NCI-H2196 (cell line): ENCODE measurements at regions not wholly inside any gene's neighbourhood (a gene's known extent, or its start where the extent isn't known, plus 50 kb on each side); places are given as distances from the start of the nearest gene placed in this dataset.
"Not testable (repeated sequence)": the region's sequence is repeated elsewhere in the genome, so short reads cannot be mapped to it uniquely, and the experiment has no call there.

ENCODE experiments used
- DNase-seq: peaks from one replicate; lab custom pipeline; 2025; ENCODE audit not compliant: unreplicated experiment; lab: John Stamatoyannopoulos, UW

GRCh38 chr6:144935181-144935580 lies 650.0 kb downstream of the UTRN start:
- DNase-seq, result no peak

DNA sequence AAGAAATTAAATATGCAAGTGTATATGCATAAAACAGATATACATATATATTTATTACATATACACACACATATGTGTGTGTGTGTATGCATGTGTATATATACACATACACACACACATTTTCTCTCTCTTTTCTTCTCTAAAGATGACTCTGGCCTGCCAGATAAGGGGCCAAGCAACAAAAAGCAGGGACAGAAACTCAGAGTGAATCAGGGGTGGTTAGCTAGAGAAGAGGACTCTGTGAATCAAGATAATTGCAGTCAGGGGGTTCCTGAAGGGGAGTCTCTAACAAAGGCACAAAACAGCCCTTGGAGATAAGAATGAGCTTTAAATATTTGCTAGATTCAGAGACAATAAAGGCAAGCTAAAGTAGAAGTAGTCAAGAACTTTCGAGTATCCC lies 650.5 kb downstream of the UTRN start:
- no peak for DNase-seq

DNA sequence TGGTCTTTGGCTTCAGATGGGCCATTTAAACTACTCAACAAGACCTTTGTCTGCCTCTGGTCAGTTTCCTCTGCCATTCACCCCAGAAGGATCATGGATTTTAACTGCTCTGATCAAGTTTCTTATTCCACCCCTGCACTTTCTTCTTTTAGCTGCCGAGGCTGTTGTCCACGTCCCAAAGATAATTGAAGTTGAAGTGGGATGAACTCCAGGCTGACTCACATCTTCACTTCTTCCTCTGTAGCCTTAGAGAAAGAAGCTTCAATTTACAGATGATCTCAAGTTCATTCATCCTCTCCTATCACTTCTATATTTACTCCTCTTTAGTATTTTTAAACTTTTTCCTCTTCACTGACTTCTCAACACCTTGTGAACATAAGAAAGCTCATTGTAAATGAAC lies 651.6 kb downstream of the UTRN start:
- no peak for DNase-seq

- no peak for DNase-seq
Measured at GRCh38 chr6:144939921-144940320, 654.8 kb downstream of the UTRN start.

- DNase-seq, result no peak
Measured at GRCh38 chr6:144944106-144944505, 659.0 kb downstream of the UTRN start.

GRCh38 chr6:144947398-144947976 lies 662.4 kb downstream of the UTRN start:
- DNase-seq, result no peak

- no peak for DNase-seq
Measured at GRCh38 chr6:144951730-144952437, 666.7 kb downstream of the UTRN start.

GRCh38 chr6:144952456-144953240 lies 667.5 kb downstream of the UTRN start:
- DNase-seq, result no peak

DNA sequence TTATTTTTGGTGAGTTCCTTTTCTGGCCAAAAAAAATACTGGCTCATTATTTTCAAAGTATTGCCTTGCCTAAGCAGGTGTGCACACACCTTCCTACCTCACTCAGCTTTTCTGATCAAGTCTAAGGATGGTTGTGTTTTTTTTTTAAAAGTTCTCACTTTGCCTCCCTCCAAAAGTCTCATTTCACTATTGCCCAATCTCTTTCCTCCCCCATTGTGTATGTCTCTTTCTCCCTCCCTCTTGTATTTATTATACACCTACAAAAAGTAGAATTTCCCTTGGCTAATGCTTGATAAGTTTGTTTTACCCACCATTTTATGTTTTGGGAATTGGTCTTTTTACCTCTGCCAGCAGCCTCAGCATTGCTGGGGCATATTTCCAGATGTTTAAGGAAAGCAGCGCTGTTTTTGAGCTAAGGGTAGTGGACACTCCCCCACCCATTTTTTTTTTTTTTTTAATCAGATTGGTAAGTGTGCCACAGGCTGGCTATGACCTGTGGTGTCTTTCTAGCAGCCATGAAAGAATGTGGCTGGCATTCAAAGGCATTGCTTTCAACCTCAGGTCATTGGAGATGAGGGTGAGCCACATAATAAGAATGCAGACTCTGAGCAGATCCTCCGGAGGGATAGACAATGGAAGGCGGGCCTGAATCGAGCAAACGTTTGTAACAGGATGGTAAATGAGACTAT lies 668.6 kb downstream of the UTRN start:
- DNase-seq, result no peak

DNA sequence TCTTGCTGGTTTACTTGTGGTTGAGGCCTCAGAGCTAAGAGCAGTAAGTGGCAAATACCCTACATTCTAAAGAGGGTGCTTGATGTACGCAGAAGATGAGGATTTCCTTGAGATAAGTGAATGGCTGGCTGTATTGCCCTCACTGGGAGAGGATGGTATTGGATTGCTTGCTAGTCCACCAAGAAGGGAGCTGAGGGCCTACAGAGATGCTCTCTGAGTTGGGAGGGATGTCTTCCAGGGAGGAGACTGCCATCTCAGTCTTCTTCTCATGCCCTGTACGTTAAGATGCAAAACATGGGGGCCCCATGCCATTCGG lies 669.1 kb downstream of the UTRN start:
- DNase-seq, result no peak

- no peak for DNase-seq
Measured at GRCh38 chr6:144955392-144955791, 670.3 kb downstream of the UTRN start.

- no peak for DNase-seq
Measured at GRCh38 chr6:144955859-144956258, 670.7 kb downstream of the UTRN start.

DNA sequence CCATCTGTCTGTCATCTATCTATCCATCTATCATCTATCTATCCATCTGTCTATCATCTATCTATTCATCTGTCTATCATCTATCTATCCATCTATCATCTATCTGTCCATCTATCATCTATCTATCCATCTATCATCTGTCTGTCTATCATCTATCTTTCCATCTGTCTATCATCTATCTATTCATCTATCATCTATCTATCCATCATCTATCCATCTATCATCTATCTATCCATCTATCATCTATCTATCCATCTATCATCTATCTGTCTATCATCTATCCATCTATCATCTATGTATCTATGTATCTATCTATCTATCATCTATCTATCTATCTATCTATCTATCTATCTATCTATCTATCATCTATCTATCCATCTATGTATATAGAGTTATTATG lies 671.6 kb downstream of the UTRN start:
- DNase-seq, result not testable (repeated sequence)

DNA sequence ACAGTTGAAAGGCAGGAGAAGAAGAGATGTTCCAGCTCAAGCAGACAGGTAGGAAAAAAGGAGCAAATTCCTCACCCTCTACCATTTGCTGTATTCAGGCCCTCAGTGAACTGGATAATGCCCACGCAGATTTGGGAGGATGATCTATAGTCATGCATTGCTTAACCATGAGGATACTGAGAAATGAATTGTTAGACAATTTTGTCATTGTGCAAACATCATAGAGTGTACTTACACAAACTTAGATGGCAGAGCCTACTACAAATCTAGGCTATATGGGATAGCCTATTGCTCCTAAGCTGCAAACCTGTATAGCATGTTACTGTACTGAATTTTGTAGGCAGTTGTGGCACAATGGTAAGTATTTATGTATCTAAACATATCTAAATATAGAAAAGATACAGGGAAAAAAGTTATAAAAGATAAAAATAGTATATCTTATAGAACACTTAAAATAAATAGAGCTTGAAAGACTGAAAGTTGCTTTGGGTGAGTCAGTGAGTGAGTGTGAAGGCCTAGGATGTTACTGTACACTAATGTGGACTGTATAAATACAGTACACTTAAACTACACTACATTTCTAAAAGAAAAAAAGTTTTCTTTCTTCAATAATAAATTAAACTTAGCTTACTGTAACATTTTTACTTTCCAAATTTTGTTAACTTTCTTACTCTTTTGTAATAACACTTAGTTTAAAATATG lies 672.3 kb downstream of the UTRN start:
- DNase-seq, result no peak

DNA sequence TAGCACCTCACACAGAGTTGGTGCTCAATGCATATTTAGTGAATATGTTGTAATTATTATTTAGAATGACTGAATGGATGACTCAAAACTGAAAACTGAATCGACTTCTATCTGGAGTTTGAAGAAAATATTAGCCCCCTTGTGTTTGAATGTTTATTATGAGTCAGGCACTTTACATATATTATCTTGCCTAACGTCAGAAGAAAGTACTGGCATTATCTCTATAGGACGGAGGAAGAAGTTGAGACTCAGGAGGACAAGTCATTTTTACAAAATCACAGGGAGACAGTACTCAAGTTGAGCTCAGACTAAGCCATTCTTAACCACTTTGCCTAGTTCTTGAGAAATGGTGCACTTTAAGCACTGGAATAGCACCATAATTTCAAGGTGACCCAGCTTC lies 684.0 kb downstream of the UTRN start:
- no peak for DNase-seq

DNA sequence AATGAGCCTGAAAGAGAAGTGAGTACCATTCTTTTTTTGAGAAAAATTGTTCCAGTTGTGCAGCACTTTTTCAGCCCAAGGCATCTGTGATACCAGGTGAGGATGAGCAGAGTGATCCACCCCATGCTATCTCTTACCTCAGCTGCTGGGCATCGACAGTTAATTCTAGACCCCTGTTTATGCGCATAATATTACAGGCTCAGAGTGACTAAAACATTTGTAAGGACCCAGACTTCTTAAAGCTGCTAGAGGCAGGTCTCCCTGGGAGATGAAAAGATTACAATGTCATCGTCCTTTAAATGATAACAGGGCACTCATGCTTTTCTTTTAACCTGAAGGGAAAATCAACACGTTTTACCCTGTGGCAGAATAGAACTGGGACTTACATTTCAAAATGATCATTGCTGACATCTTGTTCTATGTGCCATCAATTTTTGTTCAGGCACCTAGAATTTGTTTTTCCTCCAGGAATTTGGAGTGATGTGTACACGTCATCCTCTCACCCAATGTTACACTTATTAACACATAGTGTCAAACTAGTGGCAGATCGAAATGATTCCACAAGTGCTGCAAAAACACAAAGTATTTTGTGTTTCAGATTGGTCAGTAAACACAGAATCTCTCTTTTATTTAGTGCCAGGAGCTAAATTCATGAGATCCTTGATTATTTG lies 684.6 kb downstream of the UTRN start:
- no peak for DNase-seq

DNA sequence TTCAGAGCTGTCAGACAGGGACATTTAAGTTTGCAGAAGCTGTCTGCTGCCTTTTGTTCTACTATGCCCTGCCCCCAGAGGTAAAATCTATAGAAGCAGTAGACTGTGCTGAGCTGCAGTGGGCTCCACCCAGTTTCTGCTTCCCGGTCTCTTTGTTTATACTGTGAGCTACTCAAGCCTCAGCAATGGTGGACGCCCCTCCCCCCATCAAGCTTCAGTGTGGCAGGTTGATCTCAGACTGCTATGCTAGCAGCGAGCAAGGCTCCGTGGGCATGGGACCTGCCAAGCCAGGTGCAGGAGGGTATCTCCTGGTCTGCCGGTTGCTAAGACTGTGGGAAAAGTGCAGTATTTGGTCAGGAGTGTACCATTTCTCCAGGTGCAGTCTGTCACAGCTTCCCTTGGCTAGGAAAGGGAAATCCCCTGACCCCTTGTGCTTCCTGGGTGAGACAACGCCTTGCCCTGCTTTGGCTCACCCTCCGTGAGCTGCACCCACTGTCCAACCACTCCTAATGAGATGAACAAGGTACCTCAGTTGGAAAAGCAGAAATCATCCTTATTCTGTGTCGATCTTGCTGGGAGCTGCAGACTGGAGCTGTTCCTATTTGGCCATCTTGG lies 692.2 kb downstream of the UTRN start:
- DNase-seq, result peak; percentile 19

DNA sequence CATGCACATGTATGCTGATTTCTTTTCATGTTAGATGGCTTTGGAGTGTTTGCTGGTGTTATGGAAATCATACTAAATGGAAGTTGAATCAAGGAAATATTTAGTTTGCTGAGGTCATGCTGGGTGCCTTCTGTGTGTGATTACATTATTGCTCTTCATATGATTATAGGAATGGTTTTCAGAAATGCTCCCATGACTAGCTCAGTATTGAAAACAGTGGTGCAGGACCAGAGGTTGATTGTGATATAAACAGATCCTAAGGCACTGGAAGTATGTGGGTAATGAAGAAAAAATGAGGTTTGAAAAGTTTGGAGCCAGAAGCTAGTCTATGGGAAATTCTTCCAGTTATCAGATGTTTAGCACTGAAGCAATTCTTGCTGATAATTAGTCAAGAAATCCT lies 693.1 kb downstream of the UTRN start:
- DNase-seq, result no peak

- DNase-seq, result no peak
Measured at GRCh38 chr6:144986271-144986670, 701.1 kb downstream of the UTRN start.
